K562 (cell line): ENCODE measurements at regions not wholly inside any gene's neighbourhood (a gene's known extent, or its start where the extent isn't known, plus 50 kb on each side); places are given as distances from the start of the nearest gene placed in this dataset.

Experiments
- CBX1 ChIP-seq: sonication (generic); IDR thresholded peaks from 2 replicates; pipeline ENCODE4 v1.6.1; 2016; ENCODE audit warnings: antibody characterized with exemption, low read depth, mild to moderate bottlenecking
- CBX8 ChIP-seq: fragments of 200-600 bp; sonication (generic); IDR thresholded peaks from 2 replicates; pipeline ENCODE4 v1.6.1; 2012; ENCODE audit warnings: borderline replicate concordance, mixed run types, low read depth, mild to moderate bottlenecking, moderate library complexity, mixed read lengths, low read length, control low read depth, inconsistent platforms; ENCODE audit not compliant: poor library complexity, severe bottlenecking; ENCODE audit errors: extremely low read depth
- CEBPB ChIP-seq: fragments of 450-650 bp; IDR thresholded peaks from 2 replicates; pipeline ENCODE4 v1.6.1; 2016; ENCODE audit warnings: missing genetic modification characterization, missing compliant biosample characterization
- CXXC5 ChIP-seq: fragments of 250-450 bp; sonication (Bioruptor Pico); IDR thresholded peaks from 2 replicates; pipeline ENCODE4 v1.8.0; 2022; ENCODE audit warnings: inconsistent platforms, mild to moderate bottlenecking, moderate library complexity
- POLR2H ChIP-seq: IDR thresholded peaks from 2 replicates; pipeline ENCODE4 v1.6.1; 2016; ENCODE audit warnings: missing genetic modification characterization, low read depth, mild to moderate bottlenecking, control low read depth, missing compliant biosample characterization, moderate library complexity
- TCF7 ChIP-seq: sonication (generic); IDR thresholded peaks from 2 replicates; pipeline ENCODE4 v1.6.1; 2016; ENCODE audit warnings: antibody characterized with exemption, borderline replicate concordance
- TF ChIP-seq, protein P1 (sequence below), 3 experiments: IDR thresholded peaks in 2 of 3; conservative IDR thresholded peaks in 1 of 3; 2 replicates each; pipeline ENCODE4 v1.5.1; 2011 to 2012; ENCODE audit warnings: low read length in 3 of 3, mild to moderate bottlenecking in 3 of 3, control low read depth in 2 of 3, improper control_type of control experiment in 1 of 3, inconsistent platforms in 1 of 3, low read depth in 1 of 3, mixed read lengths in 1 of 3, moderate library complexity in 1 of 3; ENCODE audit not compliant: insufficient read depth in 2 of 3
- TF ChIP-seq, protein P2 (sequence below): fragments of 250-450 bp; sonication (Bioruptor Pico); IDR thresholded peaks from 2 replicates; pipeline ENCODE4 v1.8.0; 2021; ENCODE audit warnings: moderate library complexity, mild to moderate bottlenecking, inconsistent platforms
- TF ChIP-seq, protein P3 (sequence below), 2 experiments: fragments of 200-800 bp in 1 of 2; sonication (Bioruptor generic) in 1 of 2; sonication (generic) in 1 of 2; formaldehyde crosslinking in 1 of 2; IDR thresholded peaks in 1 of 2; conservative IDR thresholded peaks in 1 of 2; 2 replicates each; pipeline versions ENCODE4 v1.5.0 to v1.6.1; 2016 to 2020; ENCODE audit warnings: missing compliant biosample characterization in 1 of 2, missing genetic modification characterization in 1 of 2, missing genetic modification reagents in 1 of 2

DNA sequence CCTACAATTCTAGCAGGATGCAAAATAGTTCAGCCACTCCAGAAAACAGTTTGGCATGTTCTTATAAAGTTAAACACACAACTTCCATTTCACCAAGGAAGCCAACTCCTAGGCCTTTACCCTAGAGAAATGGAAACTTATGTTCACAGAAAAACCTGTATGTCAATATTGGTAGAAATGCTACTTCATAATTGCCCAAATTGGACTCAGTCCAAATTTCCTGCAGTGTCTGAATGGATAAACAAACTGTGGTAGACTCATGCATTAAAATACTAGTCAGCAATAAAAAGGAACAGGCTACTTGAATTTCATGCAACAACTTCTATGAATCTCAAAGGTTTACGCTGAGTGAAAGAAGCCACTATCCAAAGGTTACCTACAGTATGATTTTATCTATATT is 1738.8 kb upstream of the IGFBP7 start:
- TF ChIP-seq CXXC5 (CRISPR knock-in tag) (no peak), CBX1 (no peak), CEBPB (tag) (no peak), POLR2H (tag) (no peak), CBX8 (no peak), TCF7 (no peak)
- TF ChIP-seq, protein P1, sequence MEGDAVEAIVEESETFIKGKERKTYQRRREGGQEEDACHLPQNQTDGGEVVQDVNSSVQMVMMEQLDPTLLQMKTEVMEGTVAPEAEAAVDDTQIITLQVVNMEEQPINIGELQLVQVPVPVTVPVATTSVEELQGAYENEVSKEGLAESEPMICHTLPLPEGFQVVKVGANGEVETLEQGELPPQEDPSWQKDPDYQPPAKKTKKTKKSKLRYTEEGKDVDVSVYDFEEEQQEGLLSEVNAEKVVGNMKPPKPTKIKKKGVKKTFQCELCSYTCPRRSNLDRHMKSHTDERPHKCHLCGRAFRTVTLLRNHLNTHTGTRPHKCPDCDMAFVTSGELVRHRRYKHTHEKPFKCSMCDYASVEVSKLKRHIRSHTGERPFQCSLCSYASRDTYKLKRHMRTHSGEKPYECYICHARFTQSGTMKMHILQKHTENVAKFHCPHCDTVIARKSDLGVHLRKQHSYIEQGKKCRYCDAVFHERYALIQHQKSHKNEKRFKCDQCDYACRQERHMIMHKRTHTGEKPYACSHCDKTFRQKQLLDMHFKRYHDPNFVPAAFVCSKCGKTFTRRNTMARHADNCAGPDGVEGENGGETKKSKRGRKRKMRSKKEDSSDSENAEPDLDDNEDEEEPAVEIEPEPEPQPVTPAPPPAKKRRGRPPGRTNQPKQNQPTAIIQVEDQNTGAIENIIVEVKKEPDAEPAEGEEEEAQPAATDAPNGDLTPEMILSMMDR (IDR thresholded peaks at IDR 0.05 in 2 of 3, conservative IDR thresholded peaks at IDR 0.05 in 1 of 3; ENCODE audit: insufficient read depth in 2 of 3, low read depth in 1 of 3, low read length in 3 of 3): no peak
- TF ChIP-seq, protein P2, sequence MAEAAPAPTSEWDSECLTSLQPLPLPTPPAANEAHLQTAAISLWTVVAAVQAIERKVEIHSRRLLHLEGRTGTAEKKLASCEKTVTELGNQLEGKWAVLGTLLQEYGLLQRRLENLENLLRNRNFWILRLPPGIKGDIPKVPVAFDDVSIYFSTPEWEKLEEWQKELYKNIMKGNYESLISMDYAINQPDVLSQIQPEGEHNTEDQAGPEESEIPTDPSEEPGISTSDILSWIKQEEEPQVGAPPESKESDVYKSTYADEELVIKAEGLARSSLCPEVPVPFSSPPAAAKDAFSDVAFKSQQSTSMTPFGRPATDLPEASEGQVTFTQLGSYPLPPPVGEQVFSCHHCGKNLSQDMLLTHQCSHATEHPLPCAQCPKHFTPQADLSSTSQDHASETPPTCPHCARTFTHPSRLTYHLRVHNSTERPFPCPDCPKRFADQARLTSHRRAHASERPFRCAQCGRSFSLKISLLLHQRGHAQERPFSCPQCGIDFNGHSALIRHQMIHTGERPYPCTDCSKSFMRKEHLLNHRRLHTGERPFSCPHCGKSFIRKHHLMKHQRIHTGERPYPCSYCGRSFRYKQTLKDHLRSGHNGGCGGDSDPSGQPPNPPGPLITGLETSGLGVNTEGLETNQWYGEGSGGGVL: no peak
- TF ChIP-seq, protein P3, sequence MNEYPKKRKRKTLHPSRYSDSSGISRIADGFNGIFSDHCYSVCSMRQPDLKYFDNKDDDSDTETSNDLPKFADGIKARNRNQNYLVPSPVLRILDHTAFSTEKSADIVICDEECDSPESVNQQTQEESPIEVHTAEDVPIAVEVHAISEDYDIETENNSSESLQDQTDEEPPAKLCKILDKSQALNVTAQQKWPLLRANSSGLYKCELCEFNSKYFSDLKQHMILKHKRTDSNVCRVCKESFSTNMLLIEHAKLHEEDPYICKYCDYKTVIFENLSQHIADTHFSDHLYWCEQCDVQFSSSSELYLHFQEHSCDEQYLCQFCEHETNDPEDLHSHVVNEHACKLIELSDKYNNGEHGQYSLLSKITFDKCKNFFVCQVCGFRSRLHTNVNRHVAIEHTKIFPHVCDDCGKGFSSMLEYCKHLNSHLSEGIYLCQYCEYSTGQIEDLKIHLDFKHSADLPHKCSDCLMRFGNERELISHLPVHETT (CRISPR knock-in tag; conservative IDR thresholded peaks at IDR 0.05 in 1 of 2, IDR thresholded peaks at IDR 0.05 in 1 of 2): no peak
